OCI-LY3 (cell line): ENCODE measurements at regions not wholly inside any gene's neighbourhood (a gene's known extent, or its start where the extent isn't known, plus 50 kb on each side); places are given as distances from the start of the nearest gene placed in this dataset.

Source experiments
- CTCF ChIP-seq: fragments of 200-600, 300-600 bp; sonication (generic); IDR thresholded peaks from 2 replicates; pipeline ENCODE4 v1.5.1; 2014; ENCODE audit warnings: antibody characterized with exemption, low read length, low read depth
- EZH2phosphoT487 ChIP-seq: fragments of 200-600 bp; shearing (Covaris generic); IDR thresholded peaks from 2 replicates; pipeline ENCODE4 v1.6.1; 2018; ENCODE audit warnings: antibody characterized with exemption, mixed run types, low read depth

- TF ChIP-seq CTCF (no peak), EZH2phosphoT487 (no peak)
Measured at GRCh38 chr3:110344487-110344886, 727.1 kb upstream of the NECTIN3 start.
